ENCODE measurements at regions not wholly inside any gene's neighbourhood (a gene's known extent, or its start where the extent isn't known, plus 50 kb on each side); places are given as distances from the start of the nearest gene placed in this dataset.

- no peak for TF ChIP-seq NFRKB (IDR thresholded peaks at IDR 0.05)
- no peak for TF ChIP-seq FOXM1 (IDR thresholded peaks at IDR 0.05; ENCODE audit: borderline replicate concordance)
- no peak for TF ChIP-seq PKNOX1 (IDR thresholded peaks at IDR 0.05)
- no peak for TF ChIP-seq SUZ12 (IDR thresholded peaks at IDR 0.05)
- TF ChIP-seq ELF4 (IDR thresholded peaks at IDR 0.05), result no peak
- TF ChIP-seq FOXK2 (IDR thresholded peaks at IDR 0.05), result no peak
- no peak for TF ChIP-seq ARNT (IDR thresholded peaks at IDR 0.05)
- TF ChIP-seq BHLHE40 (IDR thresholded peaks at IDR 0.05; ENCODE audit: borderline replicate concordance), result no peak
- no peak for TF ChIP-seq SP1 (IDR thresholded peaks at IDR 0.05)
- TF ChIP-seq LEF1 (IDR thresholded peaks at IDR 0.05; ENCODE audit: borderline replicate concordance), result no peak
- TF ChIP-seq FOXA1 (IDR thresholded peaks at IDR 0.05), result no peak
- no peak for TF ChIP-seq L3MBTL2 (conservative IDR thresholded peaks at IDR 0.05)
- TF ChIP-seq TARDBP (IDR thresholded peaks at IDR 0.05), result no peak
- no peak for TF ChIP-seq HDGF (IDR thresholded peaks at IDR 0.05; ENCODE audit: borderline replicate concordance)
Observed at GRCh38 chr9:106284296-106284695, 578.7 kb upstream of the ZNF462 start.
